Neural crest cell (in vitro differentiated cells): ENCODE measurements at regions not wholly inside any gene's neighbourhood (a gene's known extent, or its start where the extent isn't known, plus 50 kb on each side); places are given as distances from the start of the nearest gene placed in this dataset.
"Not testable (repeated sequence)": the region's sequence is repeated elsewhere in the genome, so short reads cannot be mapped to it uniquely, and the experiment has no call there.

ENCODE experiments used
- DNase-seq: peaks from one replicate; pipeline ENCODE4 v3.0.0; 2021; ENCODE audit warnings: low read depth, mixed read lengths, low spot score
- H3K27ac Mint-ChIP-seq: one replicate; pipeline ENCODE4 v1.8.0; 2021; ENCODE audit warnings: mild to moderate bottlenecking, mixed read lengths; ENCODE audit not compliant: unreplicated experiment
- H3K27me3 Mint-ChIP-seq: 2 replicates; pipeline ENCODE4 v1.8.0; 2021; ENCODE audit warnings: low read depth, mild to moderate bottlenecking, mixed read lengths
- H3K36me3 Mint-ChIP-seq: 2 replicates; pipeline ENCODE4 v1.8.0; 2021; ENCODE audit warnings: low read depth, mild to moderate bottlenecking, mixed read lengths
- H3K4me1 Mint-ChIP-seq: 2 replicates; pipeline ENCODE4 v1.8.0; 2021; ENCODE audit warnings: mixed read lengths
- H3K4me3 Mint-ChIP-seq: one replicate; pipeline ENCODE4 v1.8.0; 2021; ENCODE audit warnings: mild to moderate bottlenecking, mixed read lengths
- H3K9me3 Mint-ChIP-seq: 2 replicates; pipeline ENCODE4 v1.8.0; 2021; ENCODE audit warnings: mixed read lengths
- CTCF ChIP-seq: fragments of 200-600 bp; sonication (generic); conservative IDR thresholded peaks from 2 replicates; pipeline ENCODE4 v1.5.0; 2021; ENCODE audit warnings: antibody characterized with exemption, mild to moderate bottlenecking

- H3K4me1 Mint-ChIP-seq, result no peaks in the 10 kb centered on the region
- peaks cover 11% of the 10 kb centered on the region for H3K9me3 Mint-ChIP-seq
- peaks cover 9% of the 10 kb centered on the region for H3K36me3 Mint-ChIP-seq
- TF ChIP-seq CTCF, result no peak
- no peak overlapping the region for H3K4me3 Mint-ChIP-seq
- H3K27me3 Mint-ChIP-seq, result no peaks in the 10 kb centered on the region
- no peak for DNase-seq
- no peak overlapping the region for H3K27ac Mint-ChIP-seq
Measured at GRCh38 chr22:11598492-11599440, 3929.2 kb upstream of the OR11H1 start.

GRCh38 chr22:11599456-11599855 is 3928.5 kb upstream of the OR11H1 start:
- peaks cover 12% of the 10 kb centered on the region for H3K36me3 Mint-ChIP-seq
- H3K4me1 Mint-ChIP-seq, H3K4me3 Mint-ChIP-seq, H3K27me3 Mint-ChIP-seq, DNase-seq, H3K27ac Mint-ChIP-seq: not testable (repeated sequence)
- H3K9me3 Mint-ChIP-seq, result peaks cover 13% of the 10 kb centered on the region

GRCh38 chr22:11600161-11600560 is 3927.8 kb upstream of the OR11H1 start:
- peaks cover 12% of the 10 kb centered on the region for H3K36me3 Mint-ChIP-seq
- peaks cover 13% of the 10 kb centered on the region for H3K9me3 Mint-ChIP-seq
- not testable (repeated sequence) for H3K4me3 Mint-ChIP-seq, DNase-seq, H3K27me3 Mint-ChIP-seq, H3K4me1 Mint-ChIP-seq, H3K27ac Mint-ChIP-seq

GRCh38 chr22:11600896-11601890 is 3926.8 kb upstream of the OR11H1 start:
- not testable (repeated sequence) for H3K27ac Mint-ChIP-seq, H3K27me3 Mint-ChIP-seq, H3K4me1 Mint-ChIP-seq, DNase-seq, H3K4me3 Mint-ChIP-seq
- Mint-ChIP-seq H3K36me3 (peaks cover 12% of the 10 kb centered on the region), H3K9me3 (peaks cover 13% of the 10 kb centered on the region)

GRCh38 chr22:11604635-11605395 is 3923.2 kb upstream of the OR11H1 start:
- H3K27me3 Mint-ChIP-seq, H3K27ac Mint-ChIP-seq, H3K4me3 Mint-ChIP-seq, DNase-seq, H3K4me1 Mint-ChIP-seq, H3K9me3 Mint-ChIP-seq: not testable (repeated sequence)
- H3K36me3 Mint-ChIP-seq, result peaks cover 11% of the 10 kb centered on the region

- Mint-ChIP-seq H3K4me1 (no peaks in the 10 kb centered on the region), H3K27me3 (no peaks in the 10 kb centered on the region), H3K36me3 (peaks cover 16% of the 10 kb centered on the region), H3K4me3 (no peak overlapping the region), H3K27ac (no peak overlapping the region), H3K9me3 (peaks cover 13% of the 10 kb centered on the region)
- TF ChIP-seq CTCF, result no peak
- DNase-seq, result no peak
Measured at GRCh38 chr22:11605468-11605981, 3922.5 kb upstream of the OR11H1 start.

- not testable (repeated sequence) for DNase-seq, H3K4me3 Mint-ChIP-seq, H3K4me1 Mint-ChIP-seq, H3K27ac Mint-ChIP-seq, H3K27me3 Mint-ChIP-seq
- Mint-ChIP-seq H3K36me3 (peaks cover 20% of the 10 kb centered on the region), H3K9me3 (peaks cover 17% of the 10 kb centered on the region)
Measured at GRCh38 chr22:11606047-11607000, 3921.7 kb upstream of the OR11H1 start.

- H3K4me1 Mint-ChIP-seq, DNase-seq, H3K27ac Mint-ChIP-seq, H3K4me3 Mint-ChIP-seq, H3K27me3 Mint-ChIP-seq: not testable (repeated sequence)
- Mint-ChIP-seq H3K9me3 (peaks cover 22% of the 10 kb centered on the region), H3K36me3 (peaks cover 25% of the 10 kb centered on the region)
Measured at GRCh38 chr22:11607215-11607614, 3920.8 kb upstream of the OR11H1 start.

- H3K4me1 Mint-ChIP-seq, DNase-seq, H3K4me3 Mint-ChIP-seq, H3K27me3 Mint-ChIP-seq, H3K27ac Mint-ChIP-seq: not testable (repeated sequence)
- peaks cover 32% of the 10 kb centered on the region for H3K36me3 Mint-ChIP-seq
- peaks cover 29% of the 10 kb centered on the region for H3K9me3 Mint-ChIP-seq
Measured at GRCh38 chr22:11608486-11608885, 3919.5 kb upstream of the OR11H1 start.
